ENCODE measurements at regions not wholly inside any gene's neighbourhood (a gene's known extent, or its start where the extent isn't known, plus 50 kb on each side); places are given as distances from the start of the nearest gene placed in this dataset.

DNA sequence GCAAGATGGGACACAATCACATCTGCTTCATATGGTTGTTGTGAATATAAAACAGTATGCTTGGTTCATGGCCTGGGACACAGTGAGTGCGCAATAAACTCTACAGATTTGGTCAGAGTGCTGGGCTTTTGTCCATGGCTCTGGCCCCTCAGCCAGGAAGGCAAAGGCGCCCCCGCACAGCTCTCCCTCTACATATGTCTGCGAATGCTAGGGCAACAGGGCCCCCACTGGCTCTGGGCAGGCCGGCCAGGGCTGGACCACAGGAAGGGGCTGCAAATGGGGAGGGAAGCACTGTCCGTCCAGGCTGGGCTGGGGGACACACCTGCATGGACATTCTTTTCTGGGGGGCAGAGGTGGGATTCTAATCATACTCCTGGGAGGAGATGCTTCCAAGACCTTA, 151.8 kb upstream of the MLN start:
- no peak overlapping the region for H3K4me3 ChIP-seq (ENCODE audit: low read depth, poor library complexity, severe bottlenecking)
- DNase-seq (ENCODE audit: low spot score in 2 of 2) = no peak
- WGBS, 2 donors = 94 to 96% methylated on average over 6 of the region's 6 CpGs
- intact Hi-C loops (cut with DNase I; ENCODE audit: low total_unique reads) = no loop called here
- TF ChIP-seq POLR2A (IDR thresholded peaks at IDR 0.05) = no peak
- TF ChIP-seq, protein P1, sequence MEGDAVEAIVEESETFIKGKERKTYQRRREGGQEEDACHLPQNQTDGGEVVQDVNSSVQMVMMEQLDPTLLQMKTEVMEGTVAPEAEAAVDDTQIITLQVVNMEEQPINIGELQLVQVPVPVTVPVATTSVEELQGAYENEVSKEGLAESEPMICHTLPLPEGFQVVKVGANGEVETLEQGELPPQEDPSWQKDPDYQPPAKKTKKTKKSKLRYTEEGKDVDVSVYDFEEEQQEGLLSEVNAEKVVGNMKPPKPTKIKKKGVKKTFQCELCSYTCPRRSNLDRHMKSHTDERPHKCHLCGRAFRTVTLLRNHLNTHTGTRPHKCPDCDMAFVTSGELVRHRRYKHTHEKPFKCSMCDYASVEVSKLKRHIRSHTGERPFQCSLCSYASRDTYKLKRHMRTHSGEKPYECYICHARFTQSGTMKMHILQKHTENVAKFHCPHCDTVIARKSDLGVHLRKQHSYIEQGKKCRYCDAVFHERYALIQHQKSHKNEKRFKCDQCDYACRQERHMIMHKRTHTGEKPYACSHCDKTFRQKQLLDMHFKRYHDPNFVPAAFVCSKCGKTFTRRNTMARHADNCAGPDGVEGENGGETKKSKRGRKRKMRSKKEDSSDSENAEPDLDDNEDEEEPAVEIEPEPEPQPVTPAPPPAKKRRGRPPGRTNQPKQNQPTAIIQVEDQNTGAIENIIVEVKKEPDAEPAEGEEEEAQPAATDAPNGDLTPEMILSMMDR (IDR thresholded peaks at IDR 0.05) = no peak

DNA sequence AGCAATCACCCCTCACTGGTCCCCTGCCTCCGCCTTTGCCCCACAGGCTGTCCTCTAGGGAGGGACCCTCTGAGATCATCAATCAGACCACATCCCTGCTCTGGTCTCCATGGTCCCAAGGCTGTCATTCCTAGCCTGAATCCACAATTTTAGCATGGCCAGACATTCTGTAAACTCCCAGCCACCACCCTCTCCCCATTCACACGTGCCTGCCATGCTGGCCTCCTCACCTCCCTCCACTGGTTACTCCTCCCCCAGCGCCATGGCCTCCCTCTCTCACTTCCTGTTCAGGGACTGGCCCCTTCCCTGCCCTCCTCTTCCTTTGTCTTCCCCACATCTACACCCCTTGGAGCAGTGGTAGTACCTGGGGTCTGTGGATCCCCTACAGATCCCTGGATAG, 150.7 kb upstream of the MLN start:
- intact Hi-C loops (cut with DNase I; ENCODE audit: low total_unique reads) = no loop called here
- DNase-seq (ENCODE audit: low spot score in 2 of 2) = no peak
- 57 to 69% methylated on average over 3 of the region's 3 CpGs for WGBS, 2 donors
- no peak overlapping the region for H3K4me3 ChIP-seq (ENCODE audit: low read depth, poor library complexity, severe bottlenecking)
- TF ChIP-seq, protein P1 (IDR thresholded peaks at IDR 0.05) = no peak
- no peak for TF ChIP-seq POLR2A (IDR thresholded peaks at IDR 0.05)

DNA sequence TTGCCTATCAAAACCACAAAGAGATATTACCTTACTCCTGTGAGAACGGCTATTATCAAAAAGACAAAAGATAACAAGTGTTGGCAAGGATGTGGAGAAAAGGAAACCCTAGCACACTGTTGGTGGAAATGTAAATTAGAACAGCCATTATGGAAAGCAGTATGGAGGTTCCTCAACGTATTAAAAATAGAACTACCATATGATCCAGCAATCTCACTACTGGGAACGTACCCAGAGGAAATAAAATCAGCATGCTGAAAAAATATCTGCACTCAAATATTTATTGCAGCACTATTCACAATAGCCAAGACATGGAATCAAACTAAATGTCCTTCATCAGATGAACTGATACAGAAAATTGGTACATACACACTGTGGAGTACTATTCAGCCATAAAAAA, 149.4 kb upstream of the MLN start:
- TF ChIP-seq POLR2A (IDR thresholded peaks at IDR 0.05) = no peak
- TF ChIP-seq, protein P1 (IDR thresholded peaks at IDR 0.05) = no peak
- no peak overlapping the region for H3K4me3 ChIP-seq (ENCODE audit: low read depth, poor library complexity, severe bottlenecking)
- intact Hi-C loops (cut with DNase I; ENCODE audit: low total_unique reads) = no loop called here
- 32 to 45% methylated on average over 3 of the region's 3 CpGs for WGBS, 2 donors
- DNase-seq (ENCODE audit: low spot score in 2 of 2) = no peak

DNA sequence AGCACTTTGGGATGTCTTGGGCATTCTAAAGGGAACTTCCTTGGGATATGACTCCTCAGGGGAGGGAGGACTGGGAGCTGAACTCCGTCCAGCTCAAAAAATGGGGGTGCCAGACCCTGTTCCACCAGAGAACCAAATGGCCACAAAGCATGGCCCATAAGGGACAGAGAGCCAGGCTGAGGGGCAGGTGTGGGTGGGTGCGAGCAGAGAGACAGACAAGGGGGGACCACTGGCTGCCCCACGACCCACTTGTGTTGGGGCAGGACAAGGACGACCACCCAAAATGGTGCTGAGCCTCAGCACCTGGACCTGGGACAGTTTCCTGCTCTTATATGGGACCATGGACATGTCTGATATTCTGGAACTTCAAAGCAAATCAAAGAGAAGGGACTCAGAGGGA, 148.2 kb upstream of the MLN start:
- 76 to 96% methylated on average over 4 of the region's 4 CpGs for WGBS, 2 donors
- intact Hi-C loops (cut with DNase I; ENCODE audit: low total_unique reads) = no loop called here
- no peak overlapping the region for H3K4me3 ChIP-seq (ENCODE audit: low read depth, poor library complexity, severe bottlenecking)
- TF ChIP-seq, protein P1 (IDR thresholded peaks at IDR 0.05) = no peak
- no peak for TF ChIP-seq POLR2A (IDR thresholded peaks at IDR 0.05)
- DNase-seq (ENCODE audit: low spot score in 2 of 2) = no peak

DNA sequence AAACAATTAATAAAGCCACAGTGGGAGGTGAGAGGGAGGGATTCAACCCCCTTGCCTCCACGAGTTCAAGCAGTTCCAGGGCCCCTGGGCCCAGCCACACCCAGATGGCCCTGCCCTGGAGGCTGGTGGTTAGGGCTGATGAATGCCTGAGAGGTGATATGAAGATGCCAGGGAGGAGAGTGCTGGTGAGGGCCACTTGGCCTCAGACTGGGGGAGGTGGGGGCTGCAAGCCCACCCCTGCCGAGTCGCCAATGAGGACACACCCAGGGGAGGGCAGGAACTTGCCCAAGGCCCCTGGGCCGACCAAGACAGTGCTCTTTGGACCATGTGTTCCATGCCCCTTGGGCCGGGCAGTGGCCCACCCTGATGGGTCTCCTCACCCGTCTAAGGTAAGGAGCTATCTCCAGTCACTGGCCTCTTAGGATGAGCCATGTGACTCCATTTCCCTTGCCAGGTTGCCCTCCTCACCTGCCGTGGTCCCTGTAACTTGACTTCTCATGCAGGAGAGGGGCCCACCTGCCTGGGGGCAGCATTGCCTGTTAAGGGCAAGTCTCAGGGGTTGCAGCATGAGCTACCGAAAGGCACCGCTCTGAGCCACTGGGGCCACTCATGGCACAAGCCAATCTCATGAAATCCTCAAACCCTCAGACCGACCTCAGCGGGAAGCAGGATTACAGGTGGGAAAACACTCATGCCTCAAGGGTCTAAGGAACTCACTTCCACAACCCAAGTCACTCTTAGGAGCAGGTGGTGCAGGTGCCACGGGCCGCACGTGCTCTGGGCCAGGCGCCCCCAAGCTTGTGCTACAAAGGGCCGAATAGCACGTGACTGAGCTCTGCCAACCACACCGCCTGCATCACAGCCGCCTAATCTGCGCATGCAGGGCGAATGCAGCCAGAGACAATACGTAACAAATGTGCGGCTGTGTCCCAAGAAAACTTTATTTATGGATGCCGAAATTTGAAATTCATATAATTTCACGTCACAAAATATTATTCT, 147.4 kb upstream of the MLN start:
- WGBS, 2 donors = 84 to 86% methylated on average over 23 to 25 of the region's 25 CpGs
- H3K4me3 ChIP-seq (ENCODE audit: low read depth, poor library complexity, severe bottlenecking) = no peak overlapping the region
- DNase-seq (ENCODE audit: low spot score in 2 of 2) = no peak
- intact Hi-C loops (cut with DNase I; ENCODE audit: low total_unique reads) = no loop called here
- TF ChIP-seq POLR2A (IDR thresholded peaks at IDR 0.05) = no peak
- TF ChIP-seq, protein P1 (IDR thresholded peaks at IDR 0.05) = no peak

All from lower leg skin (tissue), 4 donors.